ENCODE measurements at regions not wholly inside any gene's neighbourhood (a gene's known extent, or its start where the extent isn't known, plus 50 kb on each side); places are given as distances from the start of the nearest gene placed in this dataset.
"Not testable (repeated sequence)": the region's sequence is repeated elsewhere in the genome, so short reads cannot be mapped to it uniquely, and the experiment has no call there.

DNA sequence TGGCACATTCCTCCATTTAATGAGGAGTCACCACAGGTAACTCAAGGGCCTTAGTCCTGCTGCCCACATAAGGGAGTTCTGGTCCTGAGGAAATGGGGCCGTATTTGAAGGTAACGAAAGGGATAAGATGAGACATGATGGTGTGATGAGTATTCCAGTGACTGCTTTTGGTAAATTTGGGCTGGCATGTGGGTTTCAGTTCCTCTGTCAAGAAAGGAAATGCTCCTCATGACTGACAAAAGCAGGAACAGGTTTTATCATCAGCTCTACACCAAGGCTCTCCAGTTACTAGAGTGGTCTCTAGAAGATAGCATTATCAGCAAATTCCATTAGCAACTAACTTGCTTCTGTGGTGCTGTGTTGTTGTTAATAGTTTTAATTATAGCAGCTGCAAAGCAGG is 161.8 kb upstream of the PTPN20 start:
- DNase-seq, result not testable (repeated sequence)

DNA sequence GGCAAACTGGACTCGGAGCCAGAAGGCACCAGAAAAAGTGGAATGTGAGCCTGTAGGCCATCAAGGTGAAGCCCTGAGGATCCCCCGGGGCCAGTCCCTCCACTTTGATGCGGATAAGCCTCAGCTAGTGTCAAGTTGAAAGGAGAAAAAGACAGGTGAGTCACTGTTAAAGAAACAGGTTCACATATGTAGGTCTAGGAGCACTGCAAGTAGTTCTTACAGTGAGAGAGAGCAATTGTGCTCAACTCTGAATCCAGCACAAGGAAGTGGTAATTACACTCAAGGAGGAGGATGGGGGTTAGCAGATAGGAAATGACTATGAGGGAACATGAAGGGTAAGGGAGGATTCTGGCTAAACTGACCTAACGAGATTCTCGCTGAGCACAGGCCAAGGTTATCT is 157.5 kb upstream of the PTPN20 start:
- DNase-seq, result not testable (repeated sequence)

DNA sequence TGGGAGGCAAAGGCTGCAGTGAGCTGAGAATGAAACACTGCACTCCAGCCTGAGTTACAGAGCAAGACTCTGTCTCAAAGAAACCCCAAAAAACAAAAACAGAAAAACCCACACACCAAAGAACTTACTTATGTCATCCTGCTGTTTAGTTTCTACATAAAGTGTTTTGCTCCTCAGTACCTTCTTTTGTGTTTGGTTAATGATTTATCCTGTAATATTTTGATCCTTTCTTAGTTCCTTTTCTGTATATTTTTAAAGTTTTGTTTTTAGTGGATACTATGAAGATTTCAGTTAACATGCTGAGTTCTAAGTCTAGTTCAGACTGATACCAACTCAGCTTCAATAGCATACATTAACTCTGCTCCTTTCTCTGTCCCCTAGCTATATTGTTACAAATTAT is 149.8 kb upstream of the PTPN20 start:
- DNase-seq, result not testable (repeated sequence)

DNA sequence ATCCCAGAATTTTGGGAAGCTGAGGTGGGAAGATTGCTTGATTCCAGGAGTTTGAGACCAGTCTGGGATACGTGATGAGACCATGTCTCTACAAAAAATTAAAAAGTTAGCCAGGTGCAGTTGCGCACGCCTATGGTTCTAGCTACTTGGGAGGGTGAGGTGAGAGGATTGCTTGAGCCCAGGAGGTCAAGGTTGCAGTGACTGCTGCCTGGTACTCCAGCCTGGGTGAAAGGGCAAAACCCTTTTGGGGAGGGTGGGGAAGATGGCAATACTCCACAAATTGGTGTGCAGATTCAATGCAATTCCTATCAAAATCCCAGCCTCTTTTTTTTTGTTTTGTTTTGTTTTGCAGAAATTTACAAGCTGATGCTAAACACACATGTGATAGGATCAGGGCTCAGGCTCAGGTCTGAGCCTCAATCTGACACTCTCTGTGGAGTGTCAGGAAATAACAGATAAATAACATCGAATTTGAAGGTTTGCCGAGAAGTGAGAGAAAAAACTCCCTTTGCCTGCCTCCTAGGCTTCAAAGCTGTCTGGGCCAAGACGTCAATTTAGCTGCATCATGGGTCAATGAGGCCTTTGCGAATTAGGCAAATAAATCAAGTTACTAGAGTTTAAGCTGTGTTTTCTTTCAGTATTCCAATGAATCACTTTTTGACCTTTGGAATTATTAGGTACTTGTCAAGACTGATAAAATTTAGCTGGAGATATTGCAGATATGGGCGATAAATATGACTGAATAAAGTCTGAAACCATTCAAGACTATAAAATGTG is 142.5 kb upstream of the PTPN20 start:
- DNase-seq, result not testable (repeated sequence)

DNA sequence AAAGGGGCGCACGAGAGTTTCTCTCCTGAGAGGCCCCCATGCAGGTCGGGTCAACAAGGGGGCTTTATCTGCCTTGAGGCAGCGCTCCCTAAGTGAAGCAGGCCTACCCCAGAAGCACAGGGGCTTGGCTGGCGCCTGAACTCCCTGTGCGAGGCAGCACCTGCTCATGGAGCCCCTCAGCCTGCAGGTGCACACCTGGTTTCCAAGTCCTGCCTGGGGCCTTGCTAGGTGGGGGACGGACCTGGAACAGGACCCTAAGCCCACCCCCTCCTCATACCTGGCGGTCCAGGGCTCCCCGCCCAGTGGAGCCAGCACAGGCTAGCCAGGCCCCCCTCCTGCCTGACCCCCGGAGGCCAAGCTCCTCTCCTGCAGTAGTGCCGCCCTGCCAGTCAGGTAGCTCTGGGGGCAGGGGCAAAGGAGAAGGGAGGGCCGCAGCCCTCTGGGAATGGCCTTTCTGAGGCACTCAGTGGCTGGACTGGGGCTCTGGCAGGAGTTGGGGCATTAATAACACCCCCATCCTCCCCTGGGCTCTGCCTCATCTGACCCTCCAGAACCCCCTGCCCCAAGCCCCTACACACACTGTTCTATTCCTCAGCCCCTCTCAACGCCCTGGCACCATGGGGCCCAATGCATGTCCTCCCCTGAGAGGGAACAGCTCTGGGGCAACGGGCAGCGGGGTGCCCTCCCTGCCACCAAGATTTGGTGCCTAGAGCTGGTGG is 137.9 kb upstream of the PTPN20 start:
- DNase-seq, result not testable (repeated sequence)

DNA sequence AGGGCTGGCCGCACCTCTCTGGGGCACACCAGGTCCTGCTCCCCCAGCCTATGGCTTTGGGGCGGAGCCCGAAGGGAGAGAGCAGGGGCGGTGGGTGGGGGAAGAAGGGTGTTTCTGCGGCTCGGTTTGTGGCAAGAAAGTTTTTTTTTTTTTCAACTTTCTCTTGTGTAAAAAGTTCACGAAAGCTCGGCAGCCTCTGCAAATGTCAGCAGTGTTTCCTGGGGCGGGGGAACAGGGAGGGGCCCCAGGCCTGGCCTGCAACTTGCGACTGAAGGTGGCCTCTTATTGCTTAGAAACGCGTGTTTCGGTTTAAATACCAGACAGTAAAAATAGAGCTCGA is 137.4 kb upstream of the PTPN20 start:
- DNase-seq, result not testable (repeated sequence)

DNA sequence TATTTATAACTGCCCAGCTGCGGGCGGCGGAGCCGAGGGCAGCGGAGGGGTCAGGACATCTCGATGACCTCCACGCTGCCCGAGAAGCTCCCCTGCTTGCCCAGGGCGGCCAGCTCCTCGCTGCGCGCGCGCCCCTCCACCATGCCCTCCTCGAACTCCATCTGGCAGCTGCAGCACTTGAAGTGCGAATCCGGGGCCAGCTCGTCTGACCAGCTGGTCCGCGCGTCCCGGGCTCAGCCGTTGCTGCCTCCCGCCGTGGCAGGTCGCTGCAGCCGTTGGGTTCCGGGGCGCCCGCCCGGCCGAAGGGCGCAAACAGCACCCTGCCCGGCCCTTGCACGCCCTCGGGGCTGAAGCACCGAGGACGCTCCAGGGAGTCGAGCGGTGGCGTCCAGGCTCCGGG is 136.9 kb upstream of the PTPN20 start:
- not testable (repeated sequence) for DNase-seq

DNA sequence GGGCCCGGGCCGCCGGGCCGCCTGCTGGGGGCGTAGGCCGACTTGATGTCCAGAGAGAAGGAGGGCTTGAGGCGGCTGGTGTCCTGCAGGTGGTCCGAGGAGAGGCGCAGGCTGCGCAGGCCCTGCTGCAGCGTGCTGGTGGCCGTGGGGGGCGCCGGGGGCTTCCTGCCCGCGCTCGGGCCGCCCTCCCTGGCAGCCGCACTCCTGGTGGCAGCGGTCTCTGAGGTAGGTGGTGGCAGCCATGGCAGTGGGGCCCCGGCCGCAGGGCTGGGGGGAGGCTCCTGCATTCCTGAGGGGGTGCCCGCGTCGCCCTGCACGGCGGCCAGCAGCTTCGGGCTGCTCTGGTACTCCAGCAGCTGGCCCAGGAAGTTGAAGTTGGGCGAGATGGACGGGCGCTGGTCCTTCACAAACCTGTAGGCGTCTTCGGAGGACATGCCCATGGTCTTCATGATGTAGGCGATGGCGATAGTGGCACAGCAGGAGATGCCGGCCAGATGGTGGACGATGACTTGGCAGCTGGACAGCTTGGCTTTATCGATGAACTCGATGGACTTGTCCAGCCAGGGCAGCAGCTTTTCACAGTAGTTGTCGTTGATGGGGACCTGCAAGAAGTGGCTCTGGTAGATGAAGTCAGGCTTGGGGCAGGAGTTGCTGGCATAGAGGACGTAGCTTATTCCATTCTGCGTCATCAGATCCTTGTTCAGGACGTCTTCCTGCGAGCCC is 136.1 kb upstream of the PTPN20 start:
- DNase-seq, result not testable (repeated sequence)

DNA sequence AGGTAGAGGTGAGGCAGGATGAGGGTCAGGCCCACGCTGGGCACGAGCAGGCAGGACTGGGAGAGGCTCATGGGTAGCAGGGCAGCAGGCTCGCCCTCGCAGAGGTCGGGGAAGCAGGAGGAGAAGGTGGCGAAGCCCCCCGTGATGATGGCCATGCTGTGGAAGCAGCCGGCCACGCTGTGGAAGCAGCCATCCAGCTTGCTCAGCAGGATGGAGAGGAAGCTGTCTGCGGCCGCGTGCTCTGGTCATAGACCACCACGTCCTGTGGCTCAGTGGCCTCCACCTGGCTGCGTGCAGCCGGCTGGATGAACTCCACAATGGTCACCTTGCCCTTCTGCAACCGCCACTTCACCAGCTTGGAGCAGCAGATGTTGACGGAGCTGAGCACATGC is 135.6 kb upstream of the PTPN20 start:
- not testable (repeated sequence) for DNase-seq

DNA sequence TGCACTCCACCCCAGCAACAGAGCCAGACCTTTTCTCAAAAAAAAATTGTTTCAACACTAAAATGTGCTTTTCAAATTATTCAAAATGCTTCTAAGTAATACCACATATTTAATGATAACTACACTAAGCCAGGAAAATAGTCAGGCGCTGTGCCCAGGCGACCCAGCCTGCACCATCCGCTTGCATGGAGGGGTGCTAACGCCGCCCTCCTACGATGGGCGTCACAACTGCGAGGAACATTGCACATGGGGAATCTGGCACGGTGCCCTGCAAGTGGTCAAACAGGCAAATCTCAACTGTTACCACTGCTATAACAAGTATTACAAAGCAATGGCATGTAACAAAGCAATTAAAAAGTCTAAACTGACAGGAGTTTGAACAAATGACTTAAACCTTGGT is 131.7 kb upstream of the PTPN20 start:
- not testable (repeated sequence) for DNase-seq

DNA sequence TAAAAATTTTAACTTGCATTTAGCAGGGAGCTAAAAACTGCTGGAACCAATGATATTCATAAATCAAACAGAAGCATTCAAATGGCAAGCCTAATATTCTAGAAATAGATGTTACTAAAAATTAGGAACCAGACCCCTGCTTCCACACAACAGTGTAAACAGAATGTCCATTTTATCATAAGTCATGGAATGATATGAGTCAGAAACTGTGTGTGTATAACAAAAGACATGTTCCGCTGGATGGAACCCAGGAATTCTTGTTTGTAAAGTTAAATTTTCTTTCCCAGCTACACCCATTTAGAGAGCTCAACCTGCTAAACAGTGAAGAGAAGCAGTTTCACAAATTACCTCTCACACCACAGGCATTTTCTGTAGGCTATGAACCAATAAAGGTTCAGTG is 131.1 kb upstream of the PTPN20 start:
- DNase-seq, result not testable (repeated sequence)

DNA sequence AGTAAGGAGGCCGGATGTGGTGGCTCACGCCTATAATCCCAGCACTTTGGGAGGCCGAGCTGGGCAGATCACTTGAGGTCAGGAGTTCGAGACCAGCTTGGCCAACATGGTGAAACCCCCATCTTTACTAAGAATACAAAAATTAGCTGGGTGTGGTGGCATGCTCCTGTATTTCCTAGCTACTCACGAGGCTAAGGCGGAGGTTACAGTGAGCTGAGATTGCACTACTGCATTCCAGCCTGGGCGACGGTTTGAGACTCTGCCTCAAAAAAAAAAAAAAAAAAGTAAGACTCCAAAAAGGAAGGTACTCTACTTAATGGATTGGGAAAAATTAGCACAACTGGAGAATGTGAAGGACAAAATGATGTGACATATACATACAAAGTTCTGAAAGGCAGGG is 130.2 kb upstream of the PTPN20 start:
- not testable (repeated sequence) for DNase-seq

DNA sequence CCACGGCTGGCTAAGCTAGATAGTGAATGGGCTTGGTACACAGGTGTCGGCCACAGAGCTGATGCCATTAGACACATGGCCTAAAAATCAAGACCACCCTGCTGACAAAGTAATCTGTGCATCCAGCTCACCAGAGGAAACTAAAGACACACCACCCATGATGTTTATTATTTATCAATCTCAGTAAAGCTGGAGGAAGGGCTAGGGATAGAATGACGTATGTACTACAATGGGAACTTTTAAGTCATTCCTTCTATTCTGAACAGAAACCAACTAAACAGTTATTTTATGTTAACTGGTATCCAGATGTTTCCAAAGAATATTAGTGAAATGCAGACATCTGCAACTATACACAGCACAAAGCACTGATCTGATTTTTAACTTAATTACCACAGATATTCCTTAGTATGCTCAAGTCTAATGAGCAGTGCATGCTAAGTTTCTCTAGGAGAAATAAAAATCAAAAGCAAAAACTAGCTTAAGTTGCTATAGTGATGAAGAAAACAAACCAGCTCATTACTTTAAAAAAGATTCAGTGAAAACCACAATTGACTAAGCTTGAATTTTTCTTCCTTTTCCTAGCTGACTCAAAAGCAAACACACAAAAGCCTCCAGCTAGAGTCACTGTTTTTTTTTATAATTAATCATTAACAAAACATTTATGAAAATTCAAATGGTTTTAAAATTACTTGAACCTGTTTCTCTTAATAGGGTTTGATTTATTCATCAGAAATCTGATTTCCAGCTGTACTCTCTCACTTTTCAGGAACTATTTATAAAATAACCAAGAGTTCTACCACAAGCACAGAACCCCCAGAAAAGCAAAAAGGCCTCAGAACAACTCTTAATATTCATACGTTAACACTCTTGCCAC is 129.0 kb upstream of the PTPN20 start:
- not testable (repeated sequence) for DNase-seq

DNA sequence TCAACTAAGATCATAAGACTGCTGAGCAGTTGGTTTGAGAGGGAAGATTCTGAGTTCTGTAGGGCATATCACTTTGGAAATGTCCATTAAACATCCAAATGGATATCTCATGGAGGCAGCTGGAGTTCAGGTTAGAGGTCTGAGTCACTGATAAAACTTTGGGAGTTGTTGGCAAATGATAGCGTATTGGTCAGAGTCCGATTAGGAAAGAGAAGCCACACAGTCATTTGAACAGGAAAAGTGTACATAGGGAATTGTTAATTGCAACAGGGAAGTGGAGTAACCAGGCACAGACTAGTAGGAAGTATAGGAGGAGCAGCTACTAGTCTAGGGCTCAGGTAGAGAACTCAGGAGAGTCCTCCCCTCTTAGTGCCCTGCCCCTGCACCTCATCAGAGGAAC is 126.6 kb upstream of the PTPN20 start:
- not testable (repeated sequence) for DNase-seq

DNA sequence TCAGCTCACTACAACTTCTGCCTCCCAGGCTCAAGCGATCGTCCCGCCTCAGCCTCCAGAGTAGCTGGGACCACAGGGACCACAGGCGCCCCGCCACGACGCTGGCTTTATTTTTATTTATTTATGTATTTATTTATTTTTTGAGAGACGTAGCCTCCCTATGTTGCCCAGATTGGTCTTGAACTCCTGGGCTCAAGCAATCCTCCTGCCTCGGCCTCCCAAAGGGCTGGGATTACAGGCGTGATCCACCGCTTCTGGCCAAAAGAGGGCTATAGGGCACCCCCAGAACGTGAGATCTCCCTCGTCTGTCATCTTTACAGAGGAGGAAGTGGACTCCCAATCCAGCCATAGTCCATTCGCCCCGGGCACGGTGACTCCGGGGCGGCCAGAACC is 125.1 kb upstream of the PTPN20 start:
- DNase-seq, result not testable (repeated sequence)

DNA sequence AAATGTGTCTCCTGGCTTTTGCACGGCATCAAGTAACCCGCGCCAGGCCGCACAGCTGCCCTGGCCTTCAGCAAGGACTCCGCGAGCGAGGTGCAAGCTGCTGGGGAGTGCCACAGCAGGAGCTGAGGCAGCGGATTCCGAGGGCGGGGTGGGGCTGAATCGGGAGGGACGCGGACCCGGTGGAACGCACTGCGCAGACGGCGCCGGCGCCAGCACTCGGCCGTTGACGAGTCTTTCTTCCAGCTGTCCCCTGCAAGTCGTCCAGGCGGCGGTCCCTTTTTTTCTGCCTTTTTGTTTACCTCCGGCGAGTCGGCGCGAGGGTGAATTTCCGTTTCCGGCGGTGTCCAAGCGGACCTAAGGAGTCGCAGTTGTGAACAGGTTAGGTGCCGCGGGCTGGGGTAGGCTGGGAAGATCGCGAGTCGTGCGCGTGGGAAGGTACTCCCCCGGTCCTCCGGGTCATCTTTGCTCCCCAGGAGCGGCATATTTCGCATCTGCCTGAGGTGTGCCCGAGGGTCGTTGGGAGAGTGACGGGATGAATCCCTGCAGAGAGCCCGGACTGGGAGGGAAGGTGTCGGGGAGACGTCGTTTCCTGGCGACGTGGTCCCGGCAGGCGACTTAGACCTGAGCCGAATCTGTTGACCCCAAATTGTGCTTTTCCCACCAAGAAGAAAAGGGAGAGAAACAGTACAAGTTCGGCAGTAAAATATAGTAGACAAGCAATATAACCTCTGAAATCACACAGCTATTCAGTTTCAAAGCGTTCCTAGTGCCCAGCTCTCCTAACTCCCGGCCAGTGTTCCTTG is 124.5 kb upstream of the PTPN20 start:
- peak; percentile 29 for DNase-seq

DNA sequence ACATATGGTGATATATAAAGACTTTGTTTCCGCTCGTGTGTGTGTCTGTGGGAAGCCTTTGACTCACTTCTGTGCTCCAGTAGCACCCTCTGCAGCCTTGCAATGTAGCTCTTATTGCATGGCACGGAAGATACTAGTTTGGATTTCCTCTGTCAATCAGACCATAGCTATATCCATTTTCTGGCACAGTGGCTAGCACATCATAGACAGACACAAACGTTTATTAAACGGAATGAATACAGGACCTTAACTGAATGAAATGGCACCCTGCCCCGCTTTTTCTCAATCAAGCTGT is 124.0 kb upstream of the PTPN20 start:
- no peak for DNase-seq

DNA sequence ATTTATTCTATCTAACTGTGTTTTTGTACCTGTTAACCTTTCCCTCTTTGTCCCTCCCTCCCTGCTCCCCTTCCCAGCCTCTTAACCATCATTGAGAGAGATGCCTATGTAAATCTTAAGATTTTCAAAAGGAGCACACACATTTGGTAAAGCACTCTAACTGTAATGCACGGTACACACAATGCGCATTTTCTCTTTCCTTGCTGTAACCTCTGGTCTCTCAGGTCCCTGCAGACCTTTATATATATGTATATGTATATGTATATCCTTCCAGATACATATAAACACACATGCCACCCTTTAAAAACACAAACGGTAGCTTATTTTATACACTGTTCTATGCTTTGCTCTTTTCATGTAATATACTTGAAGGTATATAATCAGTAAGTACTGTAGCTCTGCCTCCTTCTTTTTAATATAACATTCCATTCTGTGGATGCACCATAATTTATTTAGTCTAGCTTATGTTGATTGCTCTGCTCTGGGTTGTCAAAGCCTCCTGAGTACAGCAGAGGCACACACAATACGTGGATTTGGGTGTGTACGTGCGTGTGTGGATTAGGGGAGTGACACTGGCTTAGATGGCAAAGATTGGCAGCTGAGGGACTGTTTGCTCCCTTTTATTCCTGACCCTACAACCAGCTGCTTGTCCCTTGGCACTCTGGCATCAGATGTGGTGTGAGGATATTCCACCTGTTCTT is 118.4 kb upstream of the PTPN20 start:
- DNase-seq, result not testable (repeated sequence)

DNA sequence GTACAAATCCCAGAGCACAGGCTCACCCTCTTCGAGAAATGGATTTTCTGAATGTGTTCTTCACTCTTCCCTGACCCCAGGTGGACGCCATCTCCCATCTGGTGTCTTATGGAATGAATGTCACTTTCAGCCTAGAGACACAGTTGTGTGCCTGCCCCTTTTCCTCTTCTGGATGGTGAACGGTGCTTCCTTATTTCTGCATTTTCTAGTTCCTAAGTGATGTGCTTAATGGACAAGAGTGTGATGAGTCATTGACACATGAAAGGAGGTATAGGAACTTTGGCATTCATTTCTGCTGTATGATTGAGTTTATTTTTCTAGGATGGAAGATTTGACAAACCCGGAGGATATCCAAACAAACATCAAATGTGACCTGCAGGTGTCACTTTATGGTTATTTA is 114.9 kb upstream of the PTPN20 start:
- not testable (repeated sequence) for DNase-seq

DNA sequence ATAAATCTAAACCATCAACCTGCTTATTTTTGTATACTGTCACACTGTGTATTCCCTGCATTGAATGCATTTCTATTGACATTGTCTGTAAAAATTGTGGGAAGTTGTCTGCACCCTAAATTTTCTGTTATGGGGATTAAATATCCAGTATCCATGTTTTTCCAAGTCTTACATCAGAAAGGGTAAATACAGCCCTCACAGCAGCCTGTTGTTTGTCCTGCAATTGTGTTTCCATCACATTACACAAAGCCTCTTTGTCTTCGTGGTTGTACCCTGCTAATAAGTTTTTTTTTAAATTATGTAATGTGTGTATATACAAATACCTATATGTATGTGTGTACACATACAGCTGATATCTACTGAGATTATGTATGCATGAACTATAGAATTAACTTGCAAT is 109.2 kb upstream of the PTPN20 start:
- DNase-seq, result not testable (repeated sequence)

DNA sequence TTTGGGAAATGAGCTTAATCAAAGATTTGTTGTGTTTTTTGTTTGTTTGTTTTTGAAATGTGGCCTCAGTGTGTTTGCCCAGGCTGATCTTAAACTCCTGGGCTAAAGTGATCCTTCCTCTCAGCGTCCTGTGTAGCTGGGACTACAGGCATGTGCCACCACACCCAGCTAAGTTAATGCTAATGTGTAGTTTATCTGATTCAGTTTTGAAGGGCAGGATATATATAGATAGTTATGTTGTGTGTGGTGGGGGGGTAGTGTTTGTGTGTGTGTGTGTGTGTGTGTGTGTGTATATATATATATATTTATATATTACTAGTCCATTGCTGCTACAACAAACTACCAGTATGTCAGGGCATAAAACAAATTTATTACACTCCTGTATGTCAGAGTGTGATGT is 108.1 kb upstream of the PTPN20 start:
- DNase-seq, result not testable (repeated sequence)

All from NCI-H2227 treated with DMSO at 0.1 percent for 48 hours (cell line).